HepG2 (cell line): ENCODE measurements at regions not wholly inside any gene's neighbourhood (a gene's known extent, or its start where the extent isn't known, plus 50 kb on each side); places are given as distances from the start of the nearest gene placed in this dataset.
A peak's percentile ranks its signal among the peaks of the same experiment; 100 is the strongest.

Experiments used
- ATAC-seq: fragments of 200-7000 bp; cut with Tn5 transposase; 3 replicates; pipeline ENCODE4 v1.9.1; 2020; ENCODE audit warnings: mild to moderate bottlenecking, moderate library complexity
- BruUV-seq: library from RNA; stranded (reverse); fragments of 400-500 nt; replicated peaks from 2 replicates; lab custom pipeline; 2021; lab: Mats Ljungman, UMichigan
- CTCF ChIA-PET: fragments of 300-600 bp; formaldehyde crosslinking; extraction: SDS; loops from one replicate; lab custom pipeline; 2021; ENCODE audit warnings: low total read pairs, inconsistent platforms, low intra/inter-chr PET ratio; lab: Yijun Ruan, JAX
- POLR2A ChIA-PET: fragments of 350-600 bp; sonication (Branson Sonifier 250); formaldehyde crosslinking; loops from one replicate; lab custom pipeline; 2020; ENCODE audit warnings: antibody characterized with exemption, inconsistent platforms; lab: Yijun Ruan, JAX
- DNase-seq: peaks from one replicate; pipeline ENCODE4 v3.0.0-alpha.2; 2015; ENCODE audit warnings: low spot score
- FAIRE-seq: peaks from 3 replicates; lab custom pipeline; 2011; peaks lifted over from hg19 to GRCh38; lab: Jason Lieb, UNC
- H2AFZ ChIP-seq: one replicate; pipeline ENCODE4 v1.6.1; 2011; ENCODE audit warnings: low read length, inconsistent platforms
- H3K27ac ChIP-seq: fragments of 300-600 bp; 3 replicates; pipeline ENCODE4 v1.8.0; 2011; ENCODE audit warnings: mixed run types, mild to moderate bottlenecking, mixed read lengths, low read length, inconsistent platforms; ENCODE audit not compliant: insufficient read depth; ENCODE audit errors: extremely low read length
- H3K27me3 ChIP-seq, 2 experiments: fragments of 200-600 bp in 1 of 2; 2 replicates in 1 of 2; 3 replicates in 1 of 2; pipeline versions ENCODE4 v1.6.0 to v1.8.0; 2011; ENCODE audit warnings: low read length in 2 of 2, mild to moderate bottlenecking in 2 of 2, moderate library complexity in 2 of 2, inconsistent platforms in 1 of 2; ENCODE audit not compliant: insufficient read depth in 2 of 2, control insufficient read depth in 1 of 2
- H3K36me3 ChIP-seq, 2 experiments: fragments of 200-600 bp in 1 of 2; replicated peaks in 1 of 2; 2 replicates in 1 of 2; 3 replicates in 1 of 2; pipeline versions ENCODE4 v1.5.1 to v1.8.0; 2011; ENCODE audit warnings: low read length in 2 of 2, inconsistent platforms in 1 of 2; ENCODE audit not compliant: insufficient read depth in 2 of 2, control insufficient read depth in 1 of 2
- H3K4me1 ChIP-seq: 2 replicates; pipeline ENCODE4 v1.5.1; 2012; ENCODE audit warnings: low read length, inconsistent platforms; ENCODE audit not compliant: insufficient read depth
- H3K4me2 ChIP-seq: 2 replicates; pipeline ENCODE4 v1.6.0; 2011; ENCODE audit warnings: low read depth, low read length, inconsistent platforms
- H3K4me3 ChIP-seq, 3 experiments: fragments of 200-600 bp in 1 of 3; sonication (generic), shearing (Covaris generic) in 1 of 3; replicated peaks in 1 of 3; 2 replicates each; pipeline ENCODE4 v1.5.1; 2011 to 2016; ENCODE audit warnings: low read length in 3 of 3, inconsistent platforms in 2 of 3, low read depth in 2 of 3, mild to moderate bottlenecking in 2 of 3, control low read depth in 1 of 3, mixed read lengths in 1 of 3; ENCODE audit not compliant: insufficient read depth in 1 of 3
- H3K79me2 ChIP-seq: one replicate; pipeline ENCODE4 v1.6.1; 2011; ENCODE audit warnings: low read length, inconsistent platforms; ENCODE audit not compliant: insufficient read depth
- H3K9ac ChIP-seq: 2 replicates; pipeline ENCODE4 v1.6.0; 2011; ENCODE audit warnings: mild to moderate bottlenecking, low read depth, low read length, inconsistent platforms; ENCODE audit not compliant: insufficient read depth
- H3K9me3 ChIP-seq: 2 replicates; pipeline ENCODE4 v1.5.1; 2012; ENCODE audit warnings: mild to moderate bottlenecking, low read length
- H4K20me1 ChIP-seq: 2 replicates; pipeline ENCODE4 v1.6.0; 2011; ENCODE audit warnings: inconsistent platforms, mild to moderate bottlenecking, low read length, moderate library complexity; ENCODE audit not compliant: insufficient read depth
- AKAP8 ChIP-seq: sonication (generic); formaldehyde crosslinking; IDR thresholded peaks from 2 replicates; pipeline ENCODE4 v1.5.1; 2020; ENCODE audit warnings: mild to moderate bottlenecking, missing genetic modification reagents
- ATF7-NPFF ChIP-seq: sonication (generic); formaldehyde crosslinking; IDR thresholded peaks from 2 replicates; pipeline ENCODE4 v1.8.1; 2023; ENCODE audit warnings: mild to moderate bottlenecking, low read depth, missing genetic modification reagents, moderate library complexity
- BCL6 ChIP-seq: IDR thresholded peaks from 2 replicates; pipeline ENCODE4 v1.6.1; 2016; ENCODE audit warnings: missing genetic modification reagents, missing compliant biosample characterization
- BHLHE40 ChIP-seq: IDR thresholded peaks from 2 replicates; pipeline ENCODE4 v1.6.1; 2011; ENCODE audit warnings: low read length, improper control_type of control experiment
- CCAR2 ChIP-seq: fragments of 200-400 bp; formaldehyde crosslinking; optimal IDR thresholded peaks from 2 replicates; pipeline ENCODE3; 2018; ENCODE audit warnings: low read depth, mild to moderate bottlenecking, low read length, moderate library complexity
- KAT7 ChIP-seq: IDR thresholded peaks from 2 replicates; pipeline ENCODE4 v1.6.1; 2018; ENCODE audit warnings: borderline replicate concordance, missing compliant biosample characterization
- NR3C1 ChIP-seq: sonication (generic); formaldehyde crosslinking; IDR thresholded peaks from 2 replicates; pipeline ENCODE4 v1.4.0; 2020; ENCODE audit warnings: missing genetic modification reagents
- REXO4 ChIP-seq: sonication (generic); formaldehyde crosslinking; IDR thresholded peaks from 2 replicates; pipeline ENCODE4 v1.8.0; 2022; ENCODE audit warnings: missing genetic modification reagents, mild to moderate bottlenecking, borderline replicate concordance
- XBP1 ChIP-seq: sonication (generic); formaldehyde crosslinking; IDR thresholded peaks from 2 replicates; pipeline ENCODE4 v1.5.0; 2020; ENCODE audit warnings: missing genetic modification reagents
- ZNF282 ChIP-seq: fragments of 450-650 bp; IDR thresholded peaks from 2 replicates; pipeline ENCODE4 v1.6.1; 2018; ENCODE audit not compliant: partially characterized antibody
- ZSCAN9 ChIP-seq: IDR thresholded peaks from 2 replicates; pipeline ENCODE4 v1.6.1; 2016; ENCODE audit warnings: borderline replicate concordance
- WGBS: methylation state at CpG from one replicate; pipeline ENCODE4 v1.1.6; 2017; ENCODE audit warnings: low lambda C conversion rate; 5-methylcytosine and 5-hydroxymethylcytosine counted together
- in situ Hi-C: cut with HindIII; loops from 2 replicates; pipeline ENCODE4 v1.10.0; 2017; ENCODE audit warnings: low pct_unique_long_range_greater_than_20kb; ENCODE audit not compliant: extremely low pct_ligation_motif_present
- intact Hi-C: fragments of 100-400 bp; cut with micrococcal nuclease; formaldehyde crosslinking; loops from one replicate; pipeline ENCODE4 v1.10.0; 2022; ENCODE audit not compliant: unreplicated experiment
- TF ChIP-seq, protein P1 (sequence below): sonication (generic); formaldehyde crosslinking; IDR thresholded peaks from 2 replicates; pipeline ENCODE4 v1.4.0; 2020; ENCODE audit warnings: missing genetic modification reagents, borderline replicate concordance
- TF ChIP-seq, protein P2 (sequence below): sonication (generic); formaldehyde crosslinking; IDR thresholded peaks from 2 replicates; pipeline ENCODE4 v1.4.0; 2020; ENCODE audit warnings: low read depth, mild to moderate bottlenecking, missing genetic modification reagents
- TF ChIP-seq, protein P3 (sequence below): sonication (generic); formaldehyde crosslinking; IDR thresholded peaks from 2 replicates; pipeline ENCODE4 v1.4.0; 2020; ENCODE audit warnings: mild to moderate bottlenecking, missing genetic modification reagents

GRCh38 chr6:71531841-71532240, 243.2 kb downstream of the OGFRL1 start:
- no peaks in the 10 kb centered on the region for H3K9me3 ChIP-seq
- H4K20me1 ChIP-seq: no peaks in the 10 kb centered on the region
- no peak for FAIRE-seq
- CTCF ChIA-PET: no interaction called here
- no peak overlapping the region for H3K4me2 ChIP-seq
- no peaks in the 10 kb centered on the region for H3K4me1 ChIP-seq
- no peak for DNase-seq
- peaks cover 0 to 1% of the 10 kb centered on the region in 2 experiments; a peak in 1 of 5 replicates for H3K27me3 ChIP-seq
- TF ChIP-seq ZNF282 (no peak), BCL6 (no peak), ATF7-NPFF (no peak), XBP1 (CRISPR knock-in tag) (no peak), ZSCAN9 (CRISPR knock-in tag) (no peak), CCAR2 (no peak), KAT7 (CRISPR knock-in tag) (no peak), BHLHE40 (no peak), REXO4 (CRISPR knock-in tag) (no peak), AKAP8 (CRISPR knock-in tag) (no peak), NR3C1 (CRISPR knock-in tag) (no peak)
- TF ChIP-seq, protein P1, sequence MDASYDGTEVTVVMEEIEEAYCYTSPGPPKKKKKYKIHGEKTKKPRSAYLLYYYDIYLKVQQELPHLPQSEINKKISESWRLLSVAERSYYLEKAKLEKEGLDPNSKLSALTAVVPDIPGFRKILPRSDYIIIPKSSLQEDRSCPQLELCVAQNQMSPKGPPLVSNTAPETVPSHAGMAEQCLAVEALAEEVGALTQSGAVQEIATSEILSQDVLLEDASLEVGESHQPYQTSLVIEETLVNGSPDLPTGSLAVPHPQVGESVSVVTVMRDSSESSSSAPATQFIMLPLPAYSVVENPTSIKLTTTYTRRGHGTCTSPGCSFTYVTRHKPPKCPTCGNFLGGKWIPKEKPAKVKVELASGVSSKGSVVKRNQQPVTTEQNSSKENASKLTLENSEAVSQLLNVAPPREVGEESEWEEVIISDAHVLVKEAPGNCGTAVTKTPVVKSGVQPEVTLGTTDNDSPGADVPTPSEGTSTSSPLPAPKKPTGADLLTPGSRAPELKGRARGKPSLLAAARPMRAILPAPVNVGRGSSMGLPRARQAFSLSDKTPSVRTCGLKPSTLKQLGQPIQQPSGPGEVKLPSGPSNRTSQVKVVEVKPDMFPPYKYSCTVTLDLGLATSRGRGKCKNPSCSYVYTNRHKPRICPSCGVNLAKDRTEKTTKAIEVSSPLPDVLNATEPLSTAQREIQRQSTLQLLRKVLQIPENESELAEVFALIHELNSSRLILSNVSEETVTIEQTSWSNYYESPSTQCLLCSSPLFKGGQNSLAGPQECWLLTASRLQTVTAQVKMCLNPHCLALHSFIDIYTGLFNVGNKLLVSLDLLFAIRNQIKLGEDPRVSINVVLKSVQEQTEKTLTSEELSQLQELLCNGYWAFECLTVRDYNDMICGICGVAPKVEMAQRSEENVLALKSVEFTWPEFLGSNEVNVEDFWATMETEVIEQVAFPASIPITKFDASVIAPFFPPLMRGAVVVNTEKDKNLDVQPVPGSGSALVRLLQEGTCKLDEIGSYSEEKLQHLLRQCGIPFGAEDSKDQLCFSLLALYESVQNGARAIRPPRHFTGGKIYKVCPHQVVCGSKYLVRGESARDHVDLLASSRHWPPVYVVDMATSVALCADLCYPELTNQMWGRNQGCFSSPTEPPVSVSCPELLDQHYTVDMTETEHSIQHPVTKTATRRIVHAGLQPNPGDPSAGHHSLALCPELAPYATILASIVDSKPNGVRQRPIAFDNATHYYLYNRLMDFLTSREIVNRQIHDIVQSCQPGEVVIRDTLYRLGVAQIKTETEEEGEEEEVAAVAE (CRISPR knock-in tag): no peak
- TF ChIP-seq, protein P2, sequence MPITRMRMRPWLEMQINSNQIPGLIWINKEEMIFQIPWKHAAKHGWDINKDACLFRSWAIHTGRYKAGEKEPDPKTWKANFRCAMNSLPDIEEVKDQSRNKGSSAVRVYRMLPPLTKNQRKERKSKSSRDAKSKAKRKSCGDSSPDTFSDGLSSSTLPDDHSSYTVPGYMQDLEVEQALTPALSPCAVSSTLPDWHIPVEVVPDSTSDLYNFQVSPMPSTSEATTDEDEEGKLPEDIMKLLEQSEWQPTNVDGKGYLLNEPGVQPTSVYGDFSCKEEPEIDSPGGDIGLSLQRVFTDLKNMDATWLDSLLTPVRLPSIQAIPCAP (CRISPR knock-in tag): no peak
- TF ChIP-seq, protein P3, sequence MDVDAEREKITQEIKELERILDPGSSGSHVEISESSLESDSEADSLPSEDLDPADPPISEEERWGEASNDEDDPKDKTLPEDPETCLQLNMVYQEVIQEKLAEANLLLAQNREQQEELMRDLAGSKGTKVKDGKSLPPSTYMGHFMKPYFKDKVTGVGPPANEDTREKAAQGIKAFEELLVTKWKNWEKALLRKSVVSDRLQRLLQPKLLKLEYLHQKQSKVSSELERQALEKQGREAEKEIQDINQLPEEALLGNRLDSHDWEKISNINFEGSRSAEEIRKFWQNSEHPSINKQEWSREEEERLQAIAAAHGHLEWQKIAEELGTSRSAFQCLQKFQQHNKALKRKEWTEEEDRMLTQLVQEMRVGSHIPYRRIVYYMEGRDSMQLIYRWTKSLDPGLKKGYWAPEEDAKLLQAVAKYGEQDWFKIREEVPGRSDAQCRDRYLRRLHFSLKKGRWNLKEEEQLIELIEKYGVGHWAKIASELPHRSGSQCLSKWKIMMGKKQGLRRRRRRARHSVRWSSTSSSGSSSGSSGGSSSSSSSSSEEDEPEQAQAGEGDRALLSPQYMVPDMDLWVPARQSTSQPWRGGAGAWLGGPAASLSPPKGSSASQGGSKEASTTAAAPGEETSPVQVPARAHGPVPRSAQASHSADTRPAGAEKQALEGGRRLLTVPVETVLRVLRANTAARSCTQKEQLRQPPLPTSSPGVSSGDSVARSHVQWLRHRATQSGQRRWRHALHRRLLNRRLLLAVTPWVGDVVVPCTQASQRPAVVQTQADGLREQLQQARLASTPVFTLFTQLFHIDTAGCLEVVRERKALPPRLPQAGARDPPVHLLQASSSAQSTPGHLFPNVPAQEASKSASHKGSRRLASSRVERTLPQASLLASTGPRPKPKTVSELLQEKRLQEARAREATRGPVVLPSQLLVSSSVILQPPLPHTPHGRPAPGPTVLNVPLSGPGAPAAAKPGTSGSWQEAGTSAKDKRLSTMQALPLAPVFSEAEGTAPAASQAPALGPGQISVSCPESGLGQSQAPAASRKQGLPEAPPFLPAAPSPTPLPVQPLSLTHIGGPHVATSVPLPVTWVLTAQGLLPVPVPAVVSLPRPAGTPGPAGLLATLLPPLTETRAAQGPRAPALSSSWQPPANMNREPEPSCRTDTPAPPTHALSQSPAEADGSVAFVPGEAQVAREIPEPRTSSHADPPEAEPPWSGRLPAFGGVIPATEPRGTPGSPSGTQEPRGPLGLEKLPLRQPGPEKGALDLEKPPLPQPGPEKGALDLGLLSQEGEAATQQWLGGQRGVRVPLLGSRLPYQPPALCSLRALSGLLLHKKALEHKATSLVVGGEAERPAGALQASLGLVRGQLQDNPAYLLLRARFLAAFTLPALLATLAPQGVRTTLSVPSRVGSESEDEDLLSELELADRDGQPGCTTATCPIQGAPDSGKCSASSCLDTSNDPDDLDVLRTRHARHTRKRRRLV (CRISPR knock-in tag): no peak
- peak; percentile 28; the same call in 2 of the 3 replicates for ATAC-seq
- H3K9ac ChIP-seq: no peak overlapping the region
- no TSS peak for BruUV-seq
- no peaks in the 10 kb centered on the region for H3K36me3 ChIP-seq
- H3K79me2 ChIP-seq: no peaks in the 10 kb centered on the region
- 73% methylated on average over 8 of the region's 10 CpGs for WGBS
- H3K27ac ChIP-seq: no peak overlapping the region
- no peak overlapping the region for H2AFZ ChIP-seq
- no peak overlapping the region for H3K4me3 ChIP-seq
- POLR2A ChIA-PET: no interaction called here
- in situ Hi-C loops: loop anchor here (5.0 kb wide), 1 partner anchor 555 kb away; no protein-coding TSS in a partner anchor
- intact Hi-C loops: no loop called here
